GM12865 (cell line): ENCODE measurements at regions not wholly inside any gene's neighbourhood (a gene's known extent, or its start where the extent isn't known, plus 50 kb on each side); places are given as distances from the start of the nearest gene placed in this dataset.
"Not testable (repeated sequence)": the region's sequence is repeated elsewhere in the genome, so short reads cannot be mapped to it uniquely, and the experiment has no call there.

Source experiments
- DNase-seq: peaks from one replicate; pipeline ENCODE4 v3.0.0; 2010; ENCODE audit warnings: low read depth
- H3K4me3 ChIP-seq: 2 replicates; pipeline ENCODE4 v1.5.1; 2011; ENCODE audit warnings: mild to moderate bottlenecking, low read depth, low read length, control low read depth
- TF ChIP-seq, protein P1 (sequence below): IDR thresholded peaks from 2 replicates; pipeline ENCODE4 v1.5.1; 2011; ENCODE audit warnings: low read length, control low read depth, low read depth, inconsistent platforms; ENCODE audit not compliant: insufficient read depth; ENCODE audit errors: missing control alignments

DNA sequence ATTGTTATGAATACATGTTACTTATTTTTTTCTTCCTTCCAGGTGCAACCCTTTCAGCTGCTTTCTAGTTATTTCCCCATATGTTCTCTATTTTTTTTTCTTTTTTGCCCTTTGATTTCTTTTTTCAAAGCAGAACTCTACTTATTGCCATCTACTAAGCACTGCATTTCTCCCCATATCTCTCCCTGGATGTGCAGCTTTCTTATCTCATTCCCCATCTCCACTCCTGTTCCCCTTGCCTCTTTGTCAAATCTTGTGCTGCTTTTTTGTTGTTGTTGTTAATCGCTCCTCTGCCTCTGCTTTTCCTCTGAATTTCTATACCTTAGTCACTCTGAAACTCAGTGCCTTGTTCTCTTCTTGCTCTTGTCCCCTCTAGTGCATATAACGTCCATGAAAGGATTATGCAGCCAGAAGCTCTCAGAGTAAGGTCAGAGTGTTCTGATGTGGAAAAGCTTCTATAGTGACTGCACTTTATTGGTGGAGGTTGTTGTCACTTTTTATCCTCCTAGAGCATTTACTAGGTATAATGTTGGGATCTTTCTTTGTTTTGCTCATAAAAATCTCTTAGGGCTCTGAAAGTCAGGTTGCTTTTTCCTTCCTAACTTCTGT is 51.1 kb upstream of the JADE1 start:
- no peak overlapping the region for H3K4me3 ChIP-seq
- TF ChIP-seq, protein P1, sequence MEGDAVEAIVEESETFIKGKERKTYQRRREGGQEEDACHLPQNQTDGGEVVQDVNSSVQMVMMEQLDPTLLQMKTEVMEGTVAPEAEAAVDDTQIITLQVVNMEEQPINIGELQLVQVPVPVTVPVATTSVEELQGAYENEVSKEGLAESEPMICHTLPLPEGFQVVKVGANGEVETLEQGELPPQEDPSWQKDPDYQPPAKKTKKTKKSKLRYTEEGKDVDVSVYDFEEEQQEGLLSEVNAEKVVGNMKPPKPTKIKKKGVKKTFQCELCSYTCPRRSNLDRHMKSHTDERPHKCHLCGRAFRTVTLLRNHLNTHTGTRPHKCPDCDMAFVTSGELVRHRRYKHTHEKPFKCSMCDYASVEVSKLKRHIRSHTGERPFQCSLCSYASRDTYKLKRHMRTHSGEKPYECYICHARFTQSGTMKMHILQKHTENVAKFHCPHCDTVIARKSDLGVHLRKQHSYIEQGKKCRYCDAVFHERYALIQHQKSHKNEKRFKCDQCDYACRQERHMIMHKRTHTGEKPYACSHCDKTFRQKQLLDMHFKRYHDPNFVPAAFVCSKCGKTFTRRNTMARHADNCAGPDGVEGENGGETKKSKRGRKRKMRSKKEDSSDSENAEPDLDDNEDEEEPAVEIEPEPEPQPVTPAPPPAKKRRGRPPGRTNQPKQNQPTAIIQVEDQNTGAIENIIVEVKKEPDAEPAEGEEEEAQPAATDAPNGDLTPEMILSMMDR = no peak
- no peak for DNase-seq

DNA sequence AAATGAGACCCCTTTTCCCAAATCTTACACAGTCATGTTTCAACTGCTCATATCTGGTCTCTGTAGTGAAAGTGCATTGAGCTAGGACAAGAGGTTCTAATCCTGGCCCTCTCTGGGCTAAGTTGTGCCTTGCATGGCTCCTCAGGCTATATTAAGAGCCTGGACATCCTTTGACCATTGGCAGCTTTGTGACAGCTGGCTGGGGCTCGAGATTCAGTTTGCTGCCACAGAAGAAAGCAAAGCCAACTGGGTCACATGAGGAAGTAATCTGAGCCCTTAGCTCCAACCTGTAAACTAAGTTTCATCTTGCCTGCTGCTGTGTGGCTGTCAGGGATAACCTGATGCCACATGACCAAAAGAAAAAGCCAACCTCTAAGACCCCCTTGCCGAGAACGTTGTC is 51.8 kb upstream of the JADE1 start:
- H3K4me3 ChIP-seq = no peak overlapping the region
- TF ChIP-seq, protein P1 = no peak
- DNase-seq = peak; percentile 28

DNA sequence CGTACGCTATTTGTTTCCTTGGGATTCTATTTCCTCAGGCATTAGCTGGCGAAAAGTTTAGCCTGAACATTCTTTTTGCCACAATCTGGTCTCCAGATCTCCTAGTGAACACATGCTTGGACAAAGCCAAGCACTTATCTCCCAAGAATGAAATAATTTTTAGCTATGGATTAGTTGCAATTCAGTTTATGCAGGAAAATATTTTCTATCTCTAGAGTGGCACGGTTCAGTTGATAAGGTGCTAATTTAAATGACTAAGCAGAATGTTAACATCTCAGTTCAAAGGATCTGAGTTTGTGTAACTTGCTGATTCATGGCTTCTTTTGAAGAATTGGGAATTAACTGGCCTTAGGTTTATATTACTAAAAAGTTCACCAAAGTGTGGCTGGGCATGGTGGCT is 58.1 kb upstream of the JADE1 start:
- no peak for DNase-seq
- no peak overlapping the region for H3K4me3 ChIP-seq
- TF ChIP-seq, protein P1 = no peak

DNA sequence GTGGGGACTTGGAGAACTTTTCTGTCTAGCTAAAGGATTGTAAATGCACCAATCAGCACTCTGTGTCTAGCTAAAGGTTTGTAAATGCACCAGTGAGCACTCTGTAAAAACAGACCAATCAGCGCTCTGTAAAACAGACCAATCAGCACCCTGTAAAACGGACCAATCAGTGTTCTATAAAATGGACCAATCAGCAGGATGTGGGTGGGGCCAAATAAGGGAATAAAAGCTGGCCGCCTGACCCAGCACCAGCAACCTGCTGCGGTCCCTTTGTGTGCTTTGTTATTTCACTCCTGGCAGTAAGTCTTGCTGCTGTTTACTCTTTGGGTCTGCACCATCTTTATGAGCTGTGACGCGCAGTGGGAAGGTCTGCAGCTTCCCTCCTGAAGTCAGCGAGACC is 67.8 kb upstream of the JADE1 start:
- not testable (repeated sequence) for DNase-seq

DNA sequence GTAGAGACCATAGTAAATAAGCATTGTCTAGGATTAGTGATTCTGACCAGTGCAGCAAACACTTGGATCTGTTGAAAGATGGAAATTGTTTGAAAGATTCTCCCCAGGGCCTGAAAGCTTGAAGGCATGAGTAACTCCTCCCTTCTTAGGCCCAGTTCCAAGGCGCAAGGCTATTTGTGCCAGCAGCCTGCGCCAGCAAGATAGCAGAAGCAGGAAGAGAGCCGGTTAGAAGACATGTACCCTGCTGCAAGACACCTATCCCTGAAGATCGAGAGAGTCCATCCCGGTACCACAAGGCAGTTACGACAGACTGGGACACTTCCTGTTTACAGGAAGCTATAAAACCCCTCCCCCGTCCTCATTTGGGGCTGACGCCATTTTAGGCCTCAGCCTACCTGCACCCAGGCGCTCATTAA is 72.4 kb upstream of the JADE1 start:
- DNase-seq = no peak
- no peak overlapping the region for H3K4me3 ChIP-seq
- TF ChIP-seq, protein P1 = no peak

More for the DNA sequence above, 67.8 kb upstream of the JADE1 start:
- not testable (repeated sequence) for H3K4me3 ChIP-seq

DNA sequence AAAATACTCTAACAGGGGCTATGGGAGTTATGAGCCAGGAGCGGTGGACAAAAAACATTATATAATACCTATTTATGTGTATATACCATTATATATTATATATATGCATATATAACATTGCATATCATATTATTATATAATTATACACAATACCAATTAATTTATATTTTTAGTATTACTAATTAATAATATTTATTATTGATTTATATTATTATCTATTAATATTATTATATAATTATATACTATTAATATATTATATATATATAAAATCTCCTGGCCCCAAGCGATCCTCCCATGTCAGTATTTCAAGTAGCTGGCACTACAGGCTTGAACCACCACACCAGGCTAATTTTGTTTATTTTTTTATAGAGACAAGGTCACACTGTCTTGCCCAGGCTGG is 73.8 kb upstream of the JADE1 start:
- H3K4me3 ChIP-seq = no peak overlapping the region
- TF ChIP-seq, protein P1 = no peak
- DNase-seq = no peak

DNA sequence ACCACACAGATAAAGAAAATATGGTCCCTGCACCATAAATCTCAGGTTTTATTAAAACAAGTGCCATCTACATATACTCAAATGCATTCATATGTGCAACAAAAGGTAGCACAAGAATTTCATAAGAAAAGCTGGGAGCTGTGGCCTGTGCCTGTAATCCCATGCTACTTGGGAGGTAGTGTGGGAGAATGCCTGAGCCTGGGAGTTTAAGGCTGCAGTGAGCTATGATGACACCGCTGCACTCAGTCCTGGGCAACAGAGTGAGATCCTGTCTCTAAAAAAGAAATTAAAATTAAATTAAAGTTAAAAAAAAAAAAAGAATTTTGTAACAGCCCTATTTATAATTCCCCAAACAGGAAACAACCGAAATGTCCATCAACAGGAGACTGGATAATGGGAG is 81.3 kb upstream of the JADE1 start:
- TF ChIP-seq, protein P1 = no peak
- DNase-seq = no peak
- no peak overlapping the region for H3K4me3 ChIP-seq
